Gastroesophageal sphincter (tissue), 3 donors: ENCODE measurements at regions not wholly inside any gene's neighbourhood (a gene's known extent, or its start where the extent isn't known, plus 50 kb on each side); places are given as distances from the start of the nearest gene placed in this dataset.

Source experiments
- CTCF ChIP-seq, 4 experiments: fragments of 200-600 bp in 2 of 4; fragments of 450-650 bp in 2 of 4; sonication (generic) in 1 of 4; IDR thresholded peaks; one replicate each; pipeline ENCODE4 v1.5.1; 2017 to 2019; ENCODE audit warnings: antibody characterized with exemption in 4 of 4, mild to moderate bottlenecking in 2 of 4, moderate library complexity in 2 of 4
- POLR2AphosphoS5 ChIP-seq: sonication (generic); formaldehyde crosslinking; IDR thresholded peaks from one replicate; pipeline ENCODE4 v1.6.1; 2017; ENCODE audit warnings: antibody characterized with exemption

GRCh38 chr4:136056748-136057147 is 1475.5 kb downstream of the PCDH18 start:
- TF ChIP-seq CTCF (IDR thresholded peaks at IDR 0.05): no peak
- TF ChIP-seq POLR2AphosphoS5: no peak
